GM12878 (cell line): ENCODE measurements at regions not wholly inside any gene's neighbourhood (a gene's known extent, or its start where the extent isn't known, plus 50 kb on each side); places are given as distances from the start of the nearest gene placed in this dataset.

Source experiments
- ATAC-seq: fragments of 200-7000 bp; cut with Tn5 transposase; 3 replicates; pipeline ENCODE4 v1.9.1; 2020; ENCODE audit warnings: mild to moderate bottlenecking, moderate library complexity
- BruUV-seq: library from RNA; stranded (reverse); fragments of 400-500 nt; replicated peaks from 2 replicates; lab custom pipeline; 2021; lab: Mats Ljungman, UMichigan
- CTCF ChIA-PET: fragments of 300-600 bp; sonication (Branson Sonifier 250); formaldehyde crosslinking; extraction: SDS; loops from one replicate; lab custom pipeline; 2021; ENCODE audit warnings: inconsistent platforms; lab: Yijun Ruan, JAX
- POLR2A ChIA-PET: fragments of 350-600 bp; formaldehyde crosslinking; extraction: SDS; loops from one replicate; lab custom pipeline; 2021; ENCODE audit warnings: inconsistent platforms; lab: Charles Lee
- RAD21 ChIA-PET: fragments of 300-600 bp; sonication (Branson Sonifier 250); formaldehyde crosslinking; loops from one replicate; lab custom pipeline; 2023; ENCODE audit warnings: antibody characterized with exemption; ENCODE audit not compliant: unreplicated experiment; lab: Charles Lee
- SMC1A ChIA-PET: fragments of 300-600 bp; sonication (Branson Sonifier 250); formaldehyde crosslinking; loops from one replicate; lab custom pipeline; 2023; ENCODE audit not compliant: unreplicated experiment, uncharacterized antibody; lab: Charles Lee
- DNase-seq: peaks from one replicate; pipeline ENCODE4 v3.0.0-alpha.2; 2011; ENCODE audit warnings: low read depth, low spot score
- FAIRE-seq: peaks from 3 replicates; lab custom pipeline; 2011; peaks lifted over from hg19 to GRCh38; lab: Jason Lieb, UNC
- H2AFZ ChIP-seq: 2 replicates; pipeline ENCODE4 v1.6.0; 2011; ENCODE audit warnings: low read depth, low read length, control low read depth; ENCODE audit not compliant: control insufficient read depth
- H3K27ac ChIP-seq: 2 replicates; pipeline ENCODE4 v1.5.1; 2011; ENCODE audit warnings: control low read depth; ENCODE audit not compliant: control insufficient read depth, insufficient read depth
- H3K27me3 ChIP-seq, 2 experiments: replicated peaks in 1 of 2; 2 replicates each; pipeline versions ENCODE4 v1.6.0 to v1.6.1; 2011; ENCODE audit warnings: low read length in 1 of 2; ENCODE audit not compliant: control insufficient read depth in 2 of 2, insufficient read depth in 2 of 2
- H3K36me3 ChIP-seq, 2 experiments: 2 replicates each; pipeline ENCODE4 v1.5.1; 2011; ENCODE audit warnings: low read length in 1 of 2; ENCODE audit not compliant: control insufficient read depth in 2 of 2, insufficient read depth in 2 of 2
- H3K4me1 ChIP-seq: 2 replicates; pipeline ENCODE4 v1.6.1; 2011; ENCODE audit warnings: mild to moderate bottlenecking, low read length, moderate library complexity, mixed read lengths; ENCODE audit not compliant: control insufficient read depth, insufficient read depth
- H3K4me2 ChIP-seq: 2 replicates; pipeline ENCODE4 v1.6.0; 2011; ENCODE audit warnings: control low read depth; ENCODE audit not compliant: control insufficient read depth, insufficient read depth
- H3K4me3 ChIP-seq: fragments of 200-600 bp; sonication (generic); 2 replicates; pipeline ENCODE4 v1.5.1; 2016
- H3K79me2 ChIP-seq: 2 replicates; pipeline ENCODE4 v1.6.0; 2011; ENCODE audit warnings: low read length; ENCODE audit not compliant: control insufficient read depth, insufficient read depth
- H3K9ac ChIP-seq: 2 replicates; pipeline ENCODE4 v1.8.0; 2011; ENCODE audit warnings: low read length, control low read depth, mixed read lengths; ENCODE audit not compliant: control insufficient read depth, insufficient read depth
- H3K9me3 ChIP-seq: replicated peaks from 3 replicates; pipeline ENCODE4 v1.5.1; 2011; ENCODE audit warnings: mild to moderate bottlenecking, low read length; ENCODE audit not compliant: control insufficient read depth, insufficient read depth
- H4K20me1 ChIP-seq: 2 replicates; pipeline ENCODE4 v1.6.0; 2011; ENCODE audit not compliant: control insufficient read depth, insufficient read depth
- IKZF2 ChIP-seq, 2 experiments: fragments of 450-650 bp; IDR thresholded peaks; 2 replicates each; pipeline ENCODE4 v1.6.1; 2017; ENCODE audit warnings: mild to moderate bottlenecking in 2 of 2, moderate library complexity in 2 of 2
- MXI1 ChIP-seq: fragments of 150-350 bp; IDR thresholded peaks from 2 replicates; pipeline ENCODE4 v1.6.1; 2011; ENCODE audit warnings: low read depth, mild to moderate bottlenecking, inconsistent platforms, low read length, improper control_type of control experiment
- POLR2A ChIP-seq: IDR thresholded peaks from 2 replicates; pipeline ENCODE4 v1.6.1; 2011; ENCODE audit warnings: low read depth, mild to moderate bottlenecking, low read length
- RB1 ChIP-seq: fragments of 450-650 bp; formaldehyde crosslinking; IDR thresholded peaks from 2 replicates; pipeline ENCODE4 v1.6.1; 2017; ENCODE audit warnings: mild to moderate bottlenecking, borderline replicate concordance
- RUNX3 ChIP-seq: IDR thresholded peaks from 2 replicates; pipeline ENCODE4 v1.6.1; 2012; ENCODE audit warnings: low read length, inconsistent platforms
- ZNF687 ChIP-seq: fragments of 450-650 bp; IDR thresholded peaks from 2 replicates; pipeline ENCODE4 v1.6.1; 2017; ENCODE audit warnings: mild to moderate bottlenecking, moderate library complexity
- WGBS: methylation state at CpG from one replicate; pipeline ENCODE4 v1.1.6; 2016; ENCODE audit warnings: low lambda C conversion rate; ENCODE audit not compliant: insufficient replicate concordance, insufficient coverage; ENCODE audit errors: missing lambda C conversion rate; 5-methylcytosine and 5-hydroxymethylcytosine counted together
- in situ Hi-C: fragments of 300-500 bp; cut with MboI; formaldehyde crosslinking; loops from 9 replicates; pipeline ENCODE4 v1.14.3; 2018; ENCODE audit warnings: mixed read lengths
- intact Hi-C: fragments of 100-400 bp; cut with micrococcal nuclease; formaldehyde crosslinking; loops from one replicate; pipeline ENCODE4 v1.14.2; 2022; ENCODE audit not compliant: unreplicated experiment

GRCh38 chr4:138709859-138710258 is 305.7 kb upstream of the NOCT start:
- Histone ChIP-seq H4K20me1 (no peaks in the 10 kb centered on the region), H3K27ac (no peak overlapping the region), H3K4me2 (no peak overlapping the region), H2AFZ (no peak overlapping the region), H3K4me3 (no peak overlapping the region), H3K79me2 (no peaks in the 10 kb centered on the region), H3K9me3 (no peaks in the 10 kb centered on the region), H3K9ac (no peak overlapping the region), H3K27me3 (no peaks in the 10 kb centered on the region; a peak in 1 of 4 replicates), H3K4me1 (no peaks in the 10 kb centered on the region), H3K36me3 (no peaks in the 10 kb centered on the region)
- ChIA-PET RAD21 (no interaction called here), SMC1A (no interaction called here), POLR2A (no interaction called here), CTCF (no interaction called here)
- BruUV-seq = no TSS peak
- DNase-seq = no peak
- intact Hi-C loops (no loop called here), in situ Hi-C loops (no loop called here)
- FAIRE-seq = no peak
- ATAC-seq = no peak
- TF ChIP-seq RB1 = no peak
- no peak for TF ChIP-seq RUNX3
- TF ChIP-seq IKZF2 (IDR thresholded peaks at IDR 0.05) = no peak
- no peak for TF ChIP-seq POLR2A
- TF ChIP-seq MXI1 = no peak
- no peak for TF ChIP-seq ZNF687
- WGBS = 17% methylated on average over 3 of the region's 3 CpGs
